GM21529 (cell line): ENCODE measurements at regions not wholly inside any gene's neighbourhood (a gene's known extent, or its start where the extent isn't known, plus 50 kb on each side); places are given as distances from the start of the nearest gene placed in this dataset.
"Not testable (repeated sequence)": the region's sequence is repeated elsewhere in the genome, so short reads cannot be mapped to it uniquely, and the experiment has no call there.

ENCODE experiments used
- ATAC-seq: cut with Tn5 transposase; IDR thresholded peaks from one replicate; pipeline ENCODE4 v1.9.1; 2021; ENCODE audit not compliant: unreplicated experiment

DNA sequence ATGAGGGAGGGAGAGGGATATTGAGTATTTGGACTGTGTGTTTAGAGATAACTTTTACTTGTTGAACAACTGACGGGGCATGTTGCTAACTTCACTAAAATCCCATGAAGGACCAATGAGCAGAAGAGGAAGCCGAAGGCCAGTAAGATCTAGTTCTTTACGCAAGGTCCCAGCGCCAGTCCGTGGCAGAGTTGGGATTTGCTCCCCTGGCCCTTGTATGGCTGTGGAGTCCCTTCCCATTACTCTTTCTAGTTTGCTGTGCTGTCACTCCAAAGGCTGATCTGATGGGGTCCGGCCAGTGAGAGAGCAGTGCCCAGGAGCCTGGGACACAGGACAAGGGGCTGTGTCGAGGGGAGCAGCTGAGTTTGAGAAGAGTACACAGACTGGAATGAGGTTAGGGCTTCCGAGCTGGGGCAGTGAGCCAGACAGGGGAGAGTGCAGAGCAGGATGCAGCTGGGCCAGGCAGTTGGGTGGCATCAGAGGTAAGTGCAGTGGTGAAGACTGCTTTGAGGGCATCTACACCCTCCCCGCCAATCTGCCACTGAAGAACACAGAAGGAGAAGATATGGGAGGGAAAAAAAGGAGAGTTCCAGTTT lies 692.9 kb upstream of the HS6ST1 start:
- no peak for ATAC-seq

DNA sequence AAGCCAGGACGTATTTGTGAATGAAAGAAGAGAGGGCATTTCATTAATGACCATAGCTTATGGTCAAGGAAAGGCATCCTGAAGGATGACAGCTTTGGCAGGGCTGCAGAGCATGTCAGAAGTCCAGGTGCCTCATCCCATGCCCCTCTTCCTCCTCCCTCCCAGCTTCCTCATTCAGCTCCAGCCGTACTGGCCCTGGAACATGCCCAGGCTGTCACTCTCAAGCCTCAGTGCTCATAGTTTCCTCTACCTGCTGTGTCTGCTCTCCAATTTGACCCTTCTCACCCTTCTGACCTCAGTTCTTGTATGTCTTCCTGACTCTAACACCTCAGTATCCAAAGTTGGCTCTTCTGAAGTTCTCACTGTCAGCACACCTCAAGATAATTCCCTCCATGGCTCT lies 695.8 kb upstream of the HS6ST1 start:
- ATAC-seq, result no peak

DNA sequence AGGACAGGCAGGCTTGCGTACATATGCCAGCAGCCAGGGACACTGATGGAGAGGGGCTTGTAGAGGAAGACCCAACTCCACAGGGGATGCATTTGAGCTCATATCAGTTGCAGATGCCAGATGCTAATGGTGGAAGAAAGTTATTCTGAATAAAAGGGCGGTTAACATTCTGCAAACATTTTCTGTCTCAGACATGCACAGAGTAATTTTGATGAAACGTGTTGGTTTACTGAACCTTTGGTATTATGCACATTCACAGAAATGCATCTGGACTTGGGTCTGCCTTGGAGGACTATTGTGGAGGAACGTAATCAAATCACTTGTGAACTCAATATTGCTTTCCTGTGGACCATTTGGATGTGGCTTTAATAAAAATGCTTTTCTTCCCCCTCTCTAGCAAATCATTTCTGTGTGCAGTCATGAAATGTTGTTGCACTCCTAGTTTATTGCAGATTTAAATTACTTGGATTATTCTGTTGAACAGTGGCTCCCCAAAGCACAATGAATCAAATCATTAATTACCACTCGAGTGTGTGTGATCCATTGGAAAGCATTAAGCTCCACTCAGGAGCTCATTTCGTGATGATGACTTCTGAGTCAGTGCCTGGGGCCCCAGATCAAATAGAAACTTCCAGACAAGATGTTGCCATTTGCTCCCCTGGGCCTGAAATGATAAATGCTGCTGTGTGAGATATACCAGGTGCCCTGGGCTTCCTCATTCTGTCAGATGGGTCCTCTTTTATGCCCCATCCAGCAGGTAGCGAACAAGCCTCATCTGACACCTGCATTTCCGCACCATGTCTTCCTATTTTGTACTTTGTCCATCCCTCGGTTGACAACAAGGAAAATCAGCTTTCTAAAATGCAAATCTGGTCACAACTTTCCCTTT lies 697.0 kb upstream of the HS6ST1 start:
- no peak for ATAC-seq

DNA sequence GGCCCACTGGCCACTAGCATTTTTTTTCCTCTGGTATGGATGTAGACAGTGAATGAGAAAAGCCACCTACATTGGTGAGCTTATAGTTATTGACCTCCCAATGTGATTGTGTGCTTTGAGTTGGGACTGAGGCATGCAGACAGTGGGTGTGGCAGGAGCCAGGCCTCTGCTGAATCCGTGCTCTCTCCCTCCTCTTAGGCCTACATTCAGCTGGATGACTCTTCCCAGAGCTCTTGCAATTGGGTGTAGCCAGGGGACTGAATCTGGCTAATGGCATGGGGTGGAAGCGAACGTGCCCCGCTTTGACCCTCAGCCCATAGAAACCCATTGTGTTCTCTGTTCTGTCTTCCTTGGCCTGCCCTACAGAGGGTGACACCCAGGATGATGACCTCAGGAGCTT lies 698.3 kb upstream of the HS6ST1 start:
- no peak for ATAC-seq

DNA sequence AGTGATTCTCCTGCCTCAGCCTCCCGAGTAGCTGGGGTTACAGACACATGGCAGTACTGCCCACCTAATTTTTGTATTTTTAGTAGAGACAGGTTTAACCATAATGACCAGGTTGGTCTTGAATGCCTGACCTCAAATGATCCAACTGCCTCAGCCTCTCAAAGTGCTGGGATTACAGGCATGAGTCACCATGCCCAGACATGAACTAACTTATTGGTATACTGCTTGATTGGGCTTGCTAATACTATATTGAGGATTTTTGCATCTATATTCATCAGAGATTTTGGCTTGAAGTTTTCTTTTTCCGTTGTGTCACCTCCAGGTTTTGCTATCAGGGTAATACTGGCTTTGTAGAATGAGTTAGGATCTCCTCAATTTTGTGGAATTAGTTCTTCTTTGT lies 706.1 kb upstream of the HS6ST1 start:
- ATAC-seq, result no peak

DNA sequence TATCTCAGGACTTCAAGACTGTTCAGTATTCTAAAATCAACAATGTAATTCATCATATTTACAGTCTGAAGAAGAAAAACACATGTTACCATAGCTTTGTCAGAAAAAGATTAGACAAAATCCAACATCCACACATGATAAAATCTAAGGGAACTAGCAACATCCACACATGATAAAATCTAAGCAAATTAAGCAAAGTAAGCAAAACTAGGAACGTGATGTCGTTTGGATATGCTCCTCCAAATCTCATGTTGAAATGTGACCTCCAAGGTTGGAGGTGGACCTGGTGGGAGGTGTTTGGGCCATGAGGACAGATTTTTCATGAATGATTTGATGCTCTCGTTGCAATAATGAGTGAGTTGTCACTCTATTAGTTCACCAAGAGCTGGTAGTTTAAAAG lies 717.3 kb upstream of the HS6ST1 start:
- no peak for ATAC-seq

DNA sequence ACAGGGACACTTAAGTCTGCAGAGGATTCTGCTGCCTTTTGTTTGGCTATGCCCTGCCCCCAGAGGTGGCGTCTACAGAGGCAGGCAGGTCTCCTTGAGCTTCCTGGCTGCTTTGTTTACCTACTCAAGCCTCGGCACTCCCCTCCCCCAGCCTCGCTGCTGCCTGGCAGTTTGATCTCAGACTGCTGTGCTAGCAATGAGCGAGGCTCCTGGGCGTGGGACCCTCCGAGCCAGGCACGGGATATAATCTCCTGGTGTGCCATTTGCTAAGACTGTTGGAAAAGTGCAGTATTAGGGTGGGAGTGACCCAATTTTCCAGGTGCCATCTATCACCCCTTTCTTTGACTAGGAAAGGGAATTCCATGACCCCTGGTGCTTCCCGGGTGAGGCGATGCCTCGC lies 725.0 kb upstream of the HS6ST1 start:
- ATAC-seq, result not testable (repeated sequence)

DNA sequence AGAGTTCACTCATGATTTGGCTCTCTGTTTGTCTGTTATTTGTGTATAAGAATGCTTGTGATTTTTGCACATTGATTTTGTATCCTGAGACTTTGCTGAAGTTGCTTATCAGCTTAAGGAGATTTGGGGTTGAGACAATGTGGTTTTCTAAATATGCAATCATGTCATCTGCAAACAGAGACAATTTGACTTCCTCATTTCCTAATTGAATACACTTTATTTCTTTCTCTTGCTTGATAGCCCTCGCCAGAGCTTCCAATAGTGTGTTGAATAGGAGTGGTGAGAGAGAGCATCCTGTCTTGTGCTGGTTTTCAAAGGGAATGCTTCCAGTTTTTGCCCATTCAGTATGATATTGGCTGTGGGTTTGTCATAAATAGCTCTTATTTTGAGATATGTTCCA lies 727.8 kb upstream of the HS6ST1 start:
- not testable (repeated sequence) for ATAC-seq

DNA sequence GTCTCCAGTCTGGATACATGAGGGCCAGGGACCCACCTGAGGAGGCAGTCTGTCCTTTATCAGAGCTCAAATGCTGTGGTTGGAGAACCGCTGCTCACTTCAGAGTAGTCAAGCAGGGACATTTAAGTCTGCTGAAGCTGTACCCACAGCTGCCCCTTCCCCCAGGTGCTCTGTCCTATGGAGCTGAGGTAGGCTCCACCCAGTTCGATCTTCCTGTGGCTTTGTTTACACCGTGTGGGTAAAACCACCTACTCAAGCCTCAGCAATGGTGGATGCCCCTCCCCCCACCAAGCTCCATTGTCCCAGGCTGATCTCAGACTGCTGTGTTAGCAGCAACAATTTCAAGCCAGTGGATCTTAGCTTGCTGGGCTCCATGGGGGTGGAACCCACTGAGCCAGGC lies 731.4 kb upstream of the HS6ST1 start:
- ATAC-seq, result no peak

DNA sequence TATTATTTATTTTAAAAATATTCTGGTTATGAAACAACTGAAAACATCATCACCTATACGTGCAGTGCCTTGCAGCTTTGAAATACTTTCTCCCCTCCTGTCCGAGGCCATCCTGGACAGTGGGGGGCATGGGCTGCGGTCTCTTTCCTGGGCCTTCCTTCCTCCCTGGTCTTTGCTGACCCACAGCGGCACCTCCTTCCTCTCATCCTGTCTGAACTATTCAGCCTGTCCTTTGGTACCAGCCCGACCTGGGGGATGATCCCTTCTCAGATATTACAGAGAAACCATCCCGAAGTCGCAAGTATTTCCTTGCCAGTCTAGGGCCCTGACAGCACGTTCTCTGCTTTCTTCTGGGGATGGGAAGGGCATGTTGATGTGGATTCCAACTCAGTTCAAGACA lies 736.6 kb upstream of the HS6ST1 start:
- no peak for ATAC-seq

DNA sequence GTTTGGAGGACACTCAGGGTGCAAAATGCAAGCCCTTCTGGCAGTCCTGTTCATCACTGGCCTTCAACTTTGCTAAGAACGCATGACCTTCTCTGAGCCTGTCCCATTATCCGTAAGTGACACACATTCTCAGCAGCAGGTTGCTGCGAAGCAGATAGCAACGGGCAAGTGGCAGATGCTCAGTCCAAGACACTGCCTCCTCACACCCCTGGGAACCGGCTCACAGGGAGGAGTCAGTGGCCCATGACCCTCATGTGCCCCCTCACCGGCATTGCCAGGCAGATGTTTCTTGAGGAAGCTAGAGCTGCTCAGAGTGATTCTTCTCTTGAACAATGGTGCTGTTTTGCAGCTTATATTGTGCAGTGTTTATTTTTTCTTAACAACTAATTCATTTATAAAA lies 737.2 kb upstream of the HS6ST1 start:
- ATAC-seq, result no peak

DNA sequence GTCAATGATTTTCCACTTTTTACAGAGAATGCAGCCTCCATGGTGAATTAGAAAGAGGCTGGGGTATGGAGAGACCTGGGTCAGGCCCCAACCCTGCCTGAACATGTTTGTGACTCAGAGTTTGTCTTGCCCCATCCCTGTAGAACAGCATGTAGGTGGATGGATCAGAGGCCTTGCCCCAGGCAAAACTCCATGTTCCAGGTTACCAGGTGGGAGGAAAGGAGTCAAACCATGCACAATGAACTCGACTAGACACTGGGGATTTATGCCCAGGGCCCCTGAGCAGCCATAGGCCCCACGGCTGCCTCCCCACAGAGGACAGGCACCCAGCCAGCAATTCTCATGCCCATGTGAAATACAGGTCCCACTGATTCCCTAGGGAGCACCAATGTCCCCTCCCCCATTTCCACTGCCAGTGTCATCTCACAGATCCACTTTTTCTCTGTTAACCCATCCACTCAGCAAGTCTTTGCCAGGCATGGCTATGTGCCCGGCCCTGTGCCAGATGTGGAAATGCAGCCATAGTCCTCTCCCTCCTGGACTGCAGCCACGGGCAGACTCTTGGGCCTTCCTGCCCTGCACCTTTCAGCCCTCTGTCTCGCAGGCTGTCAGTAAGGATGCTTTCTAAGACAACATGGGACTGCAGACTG lies 737.8 kb upstream of the HS6ST1 start:
- no peak for ATAC-seq

DNA sequence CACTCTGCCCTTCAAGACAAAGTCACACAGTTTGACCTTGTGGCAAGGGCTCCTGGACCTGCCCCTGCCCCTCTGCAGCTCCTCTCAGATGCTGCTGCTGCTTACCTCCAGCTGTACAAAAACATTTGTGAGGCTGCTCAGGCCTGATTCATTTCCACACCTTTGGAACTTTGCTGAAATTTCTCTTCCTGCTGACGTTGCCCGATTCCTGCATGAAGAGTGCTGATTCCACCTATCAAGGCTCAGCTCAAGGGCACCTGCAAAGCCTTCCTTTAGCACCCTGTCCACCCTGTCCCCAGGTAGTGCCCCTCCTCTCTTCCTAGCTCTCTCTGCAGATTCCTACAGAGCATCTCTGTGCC lies 738.3 kb upstream of the HS6ST1 start:
- no peak for ATAC-seq

DNA sequence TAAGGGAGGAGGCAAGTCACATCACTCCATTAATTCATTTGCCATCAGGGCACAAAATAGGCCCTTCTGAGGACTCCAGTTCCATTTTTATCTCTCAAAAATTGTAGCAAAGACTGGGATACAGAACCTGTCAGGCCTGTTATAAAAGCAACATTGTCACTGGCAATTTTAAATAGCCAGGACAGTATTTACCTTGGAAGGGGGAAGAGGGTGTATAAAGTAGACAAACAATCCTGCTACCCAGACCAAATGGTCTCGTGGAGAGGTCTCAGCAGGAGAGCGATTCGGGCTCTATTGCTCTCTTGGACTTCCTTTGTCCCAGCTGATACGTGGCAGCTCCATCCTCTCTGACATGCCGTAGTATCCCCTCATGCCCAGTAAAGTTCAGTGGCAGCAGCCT lies 740.3 kb upstream of the HS6ST1 start:
- no peak for ATAC-seq

DNA sequence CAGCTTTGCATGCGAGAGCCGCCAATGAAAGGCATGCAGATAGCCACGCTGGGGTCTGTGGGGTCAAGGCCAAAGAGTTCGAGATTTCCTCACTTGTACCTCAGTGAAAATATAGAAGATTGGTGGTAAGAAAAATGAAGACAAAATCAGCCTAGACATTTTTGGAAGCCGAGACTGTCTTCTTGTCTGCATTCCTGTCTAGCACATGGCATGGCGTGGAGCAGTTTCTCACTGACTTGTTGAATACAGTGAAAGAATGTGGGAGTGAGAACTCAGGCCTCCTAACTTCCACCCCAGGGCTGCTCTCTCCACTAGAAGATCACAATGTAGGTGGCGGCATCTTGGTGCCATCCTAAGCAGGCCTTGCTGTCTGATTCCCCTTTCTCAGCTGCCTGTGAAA lies 740.8 kb upstream of the HS6ST1 start:
- no peak for ATAC-seq

DNA sequence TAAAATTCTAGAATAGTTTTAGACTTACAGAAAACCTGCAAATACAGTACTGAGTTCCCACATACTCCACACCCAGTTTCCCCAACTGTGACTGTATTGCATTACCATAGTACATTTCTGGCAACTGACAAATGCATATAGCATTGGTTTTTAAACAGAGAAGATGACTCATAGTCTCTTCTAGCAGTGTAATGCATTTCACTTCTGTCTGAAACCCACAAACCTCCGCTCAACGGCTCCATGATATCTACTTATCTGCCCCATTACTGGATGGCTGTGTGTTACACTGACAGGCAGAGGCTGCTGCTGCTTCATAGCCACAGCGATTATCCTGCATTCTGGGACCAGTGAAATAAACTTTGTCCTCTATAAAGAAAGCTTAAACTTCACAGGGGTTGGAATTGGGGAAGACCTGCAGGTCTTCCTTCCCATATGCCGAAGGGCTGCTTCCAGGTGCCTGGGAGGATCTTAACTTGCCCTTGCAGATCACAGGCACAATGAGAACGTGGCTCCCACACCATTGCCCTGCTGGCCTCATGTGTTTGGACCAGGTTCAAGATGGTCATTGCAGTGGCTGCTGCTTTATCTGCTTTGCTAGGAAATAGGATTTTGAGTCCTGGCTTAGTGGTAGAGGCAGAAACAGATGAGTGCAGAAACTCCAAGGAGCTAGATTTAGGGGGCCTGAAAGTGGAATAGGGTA lies 742.6 kb upstream of the HS6ST1 start:
- ATAC-seq, result peak; percentile 89

DNA sequence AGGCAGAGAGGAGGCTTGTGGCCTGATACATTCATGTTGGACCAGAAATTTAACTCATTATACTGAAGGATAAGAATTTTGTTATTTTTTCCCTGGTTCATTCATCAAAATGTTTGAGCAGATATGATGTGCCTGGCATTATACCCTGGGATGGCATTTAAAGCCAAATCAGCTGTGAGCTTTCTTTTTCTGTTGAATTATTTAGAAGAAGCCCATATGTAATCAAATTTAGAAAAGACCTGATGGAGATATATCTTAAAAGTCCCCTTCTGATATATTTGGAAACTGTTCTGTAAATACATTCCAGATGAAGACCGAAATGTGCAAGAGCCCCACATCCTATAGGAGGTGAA lies 743.1 kb upstream of the HS6ST1 start:
- no peak for ATAC-seq

DNA sequence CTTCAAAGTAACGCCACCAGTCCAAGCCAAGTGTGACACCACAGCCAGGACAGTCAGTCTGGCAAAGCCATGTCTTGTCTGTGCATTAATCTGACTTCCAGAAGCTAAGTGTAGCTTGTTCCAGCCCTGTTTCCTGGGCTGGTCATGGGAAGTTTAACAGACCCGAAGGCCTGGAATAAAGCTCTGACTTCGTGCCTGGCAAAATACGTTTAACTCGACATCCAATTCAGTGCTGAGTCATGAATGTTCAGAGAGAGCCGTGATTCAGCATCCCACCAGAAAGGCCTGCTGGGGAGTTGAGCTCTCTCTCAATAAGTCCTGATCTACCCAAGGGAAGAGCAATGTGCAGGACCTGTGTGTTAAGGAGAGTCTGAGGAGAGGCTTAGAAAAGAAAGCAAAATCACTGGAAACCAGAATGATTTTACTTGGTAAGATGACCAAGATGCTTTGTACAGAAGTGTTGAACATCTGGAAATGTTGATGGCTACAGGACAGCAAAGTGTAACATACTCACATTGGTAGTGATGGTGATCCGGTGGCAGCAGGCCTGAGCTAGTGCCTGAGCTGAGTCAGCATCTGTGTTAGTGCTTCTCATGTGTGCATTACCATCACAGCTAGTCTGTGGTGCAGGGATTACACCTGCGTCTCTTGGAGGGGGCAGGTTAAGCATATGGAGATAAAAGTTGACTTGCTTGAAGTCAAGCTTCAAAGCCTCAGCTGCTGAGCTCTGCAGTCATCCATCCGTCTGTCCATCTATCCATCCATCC lies 743.7 kb upstream of the HS6ST1 start:
- no peak for ATAC-seq

DNA sequence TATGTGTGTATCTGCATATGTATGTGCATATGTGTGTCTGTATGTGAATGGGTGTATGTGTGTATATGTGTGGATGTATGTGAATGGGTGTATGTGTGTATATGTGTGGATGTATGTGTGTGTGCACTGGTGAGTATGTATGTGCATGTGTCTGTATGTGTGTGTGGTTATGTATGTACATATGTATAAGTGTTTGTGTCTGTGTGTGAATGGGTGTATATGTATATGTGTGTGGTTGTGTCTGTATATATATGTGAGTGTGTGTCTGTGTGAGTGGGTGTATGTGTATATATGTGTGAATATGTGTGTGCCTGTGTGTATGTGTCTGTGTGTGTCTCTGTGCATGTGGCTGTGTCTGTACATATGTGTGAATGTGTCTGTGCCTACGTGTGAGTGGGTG lies 748.4 kb upstream of the HS6ST1 start:
- ATAC-seq, result no peak

DNA sequence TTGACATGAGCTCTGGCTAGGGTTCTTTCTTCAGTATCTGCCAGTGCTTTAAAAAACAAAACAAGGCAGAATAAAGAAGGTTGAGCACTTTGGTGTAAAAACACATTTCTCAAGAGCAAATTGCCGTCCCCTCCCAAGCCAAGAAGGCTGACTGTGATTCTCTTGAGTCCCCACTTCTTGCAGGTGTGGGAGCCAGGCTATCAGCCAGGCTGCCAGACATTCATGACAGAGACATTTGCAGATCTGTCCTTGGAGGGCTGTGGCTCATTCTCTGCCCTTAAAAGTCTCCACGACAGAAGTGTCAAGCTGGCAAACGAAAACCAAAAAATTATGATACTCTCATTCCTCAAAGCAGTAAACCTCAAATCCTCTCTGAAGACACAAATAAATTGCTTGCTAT lies 749.3 kb upstream of the HS6ST1 start:
- no peak for ATAC-seq

DNA sequence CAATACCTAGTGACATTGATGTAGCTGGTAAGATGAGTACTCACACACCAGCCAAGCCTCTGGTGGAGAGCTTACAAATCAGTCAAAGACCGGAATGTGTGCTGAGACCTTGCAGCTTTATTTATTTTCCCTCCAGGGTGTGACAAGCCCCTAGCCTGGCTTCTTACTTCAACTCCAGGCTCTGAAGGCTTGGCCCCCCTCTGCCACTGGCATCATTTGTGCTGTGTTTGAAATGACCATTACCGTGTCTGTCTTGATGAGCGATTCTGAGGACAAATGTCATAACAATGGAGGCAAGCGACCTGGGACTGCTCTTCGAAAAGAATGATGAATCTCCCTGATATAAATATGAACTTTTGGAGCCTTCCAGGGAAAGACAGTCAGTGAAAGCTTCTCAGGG lies 749.9 kb upstream of the HS6ST1 start:
- ATAC-seq, result no peak
